Ovary (tissue), 3 donors: ENCODE measurements at regions not wholly inside any gene's neighbourhood (a gene's known extent, or its start where the extent isn't known, plus 50 kb on each side); places are given as distances from the start of the nearest gene placed in this dataset.

Experiments
- EP300 ChIP-seq: sonication (generic); formaldehyde crosslinking; IDR thresholded peaks from one replicate; pipeline ENCODE4 v1.6.1; 2017; ENCODE audit warnings: antibody characterized with exemption
- POLR2A ChIP-seq: fragments of 450-650 bp; IDR thresholded peaks from one replicate; pipeline ENCODE4 v1.6.1; 2017; ENCODE audit warnings: antibody characterized with exemption, mild to moderate bottlenecking, moderate library complexity
- TF ChIP-seq, protein P1 (sequence below), 3 donors: fragments of 450-650 bp in 2 of 3; fragments of 200-600 bp in 1 of 3; IDR thresholded peaks; one replicate each; pipeline versions ENCODE4 v1.5.1 to v1.8.0; 2016 to 2022; ENCODE audit warnings: antibody characterized with exemption in 3 of 3, mild to moderate bottlenecking in 1 of 3
- donor health status: DM: no; HTN: no; CAD: no.

DNA sequence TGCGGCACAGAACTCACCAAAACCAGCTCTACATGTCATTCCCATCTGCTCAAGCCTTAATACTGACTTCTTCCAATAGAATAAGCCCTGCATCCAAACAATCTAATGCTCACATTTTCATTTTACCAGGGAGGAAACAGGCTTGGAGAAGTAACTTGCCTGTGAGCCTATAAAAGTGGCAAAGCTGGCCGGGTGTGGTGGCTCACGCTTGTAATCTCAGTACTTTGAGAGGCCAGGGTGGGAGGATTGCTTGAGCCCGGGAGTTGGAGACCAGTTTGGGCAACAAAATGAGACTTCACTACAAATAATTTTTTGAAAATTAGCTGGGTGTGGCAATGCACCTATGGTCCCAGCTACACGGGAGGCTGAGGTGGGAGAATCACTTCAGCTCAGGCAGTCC is 133.7 kb downstream of the LY86 start:
- TF ChIP-seq, protein P1, sequence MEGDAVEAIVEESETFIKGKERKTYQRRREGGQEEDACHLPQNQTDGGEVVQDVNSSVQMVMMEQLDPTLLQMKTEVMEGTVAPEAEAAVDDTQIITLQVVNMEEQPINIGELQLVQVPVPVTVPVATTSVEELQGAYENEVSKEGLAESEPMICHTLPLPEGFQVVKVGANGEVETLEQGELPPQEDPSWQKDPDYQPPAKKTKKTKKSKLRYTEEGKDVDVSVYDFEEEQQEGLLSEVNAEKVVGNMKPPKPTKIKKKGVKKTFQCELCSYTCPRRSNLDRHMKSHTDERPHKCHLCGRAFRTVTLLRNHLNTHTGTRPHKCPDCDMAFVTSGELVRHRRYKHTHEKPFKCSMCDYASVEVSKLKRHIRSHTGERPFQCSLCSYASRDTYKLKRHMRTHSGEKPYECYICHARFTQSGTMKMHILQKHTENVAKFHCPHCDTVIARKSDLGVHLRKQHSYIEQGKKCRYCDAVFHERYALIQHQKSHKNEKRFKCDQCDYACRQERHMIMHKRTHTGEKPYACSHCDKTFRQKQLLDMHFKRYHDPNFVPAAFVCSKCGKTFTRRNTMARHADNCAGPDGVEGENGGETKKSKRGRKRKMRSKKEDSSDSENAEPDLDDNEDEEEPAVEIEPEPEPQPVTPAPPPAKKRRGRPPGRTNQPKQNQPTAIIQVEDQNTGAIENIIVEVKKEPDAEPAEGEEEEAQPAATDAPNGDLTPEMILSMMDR (IDR thresholded peaks at IDR 0.05) = no peak
- TF ChIP-seq POLR2A (no peak), EP300 (no peak)
